Limb (tissue), 2 donors: ENCODE measurements at regions not wholly inside any gene's neighbourhood (a gene's known extent, or its start where the extent isn't known, plus 50 kb on each side); places are given as distances from the start of the nearest gene placed in this dataset.

Experiments used
- DNase-seq, 2 donors: peaks; one replicate each; pipeline ENCODE4 v3.0.0-alpha.2; 2016; ENCODE audit errors: extremely low spot score in 2 of 2

GRCh38 chr6:28732052-28732451 lies 191.7 kb downstream of the TRIM27 start:
- no peak for DNase-seq

GRCh38 chr6:28734443-28734959 lies 189.3 kb downstream of the TRIM27 start:
- no peak for DNase-seq

- no peak for DNase-seq
Measured at GRCh38 chr6:28736121-28736520, 187.7 kb downstream of the TRIM27 start.

DNA sequence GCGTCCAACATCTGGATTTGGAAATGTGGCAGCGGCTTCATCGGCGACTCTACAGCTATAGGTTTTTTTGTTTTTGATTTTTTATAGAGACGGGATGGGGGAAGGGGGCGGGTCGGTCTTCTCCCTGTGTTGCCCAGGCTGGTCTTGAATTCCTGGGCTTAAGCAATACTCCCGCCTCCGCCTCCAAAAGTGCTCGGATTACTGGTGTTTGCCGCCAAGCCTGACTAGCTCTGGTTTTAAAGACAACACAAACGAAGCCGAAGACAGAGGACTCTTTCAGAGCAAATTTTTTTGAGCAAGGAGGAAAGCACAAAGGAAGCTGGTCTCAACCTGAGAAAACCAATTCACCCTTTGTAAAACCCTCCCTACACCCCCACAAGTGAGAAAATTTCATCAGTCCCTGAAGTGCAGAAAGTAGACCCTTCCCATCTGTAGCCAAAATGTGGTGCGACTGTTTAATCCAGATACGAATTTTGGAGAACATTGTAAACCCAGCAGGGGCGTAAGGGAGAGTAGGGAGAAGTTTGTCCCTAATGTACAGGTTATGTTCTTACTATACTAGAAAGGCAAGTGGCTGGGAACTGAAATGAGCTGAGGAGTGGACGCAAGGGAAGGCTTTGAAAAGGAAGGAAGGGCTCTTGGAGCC lies 185.9 kb downstream of the TRIM27 start:
- no peak for DNase-seq

DNA sequence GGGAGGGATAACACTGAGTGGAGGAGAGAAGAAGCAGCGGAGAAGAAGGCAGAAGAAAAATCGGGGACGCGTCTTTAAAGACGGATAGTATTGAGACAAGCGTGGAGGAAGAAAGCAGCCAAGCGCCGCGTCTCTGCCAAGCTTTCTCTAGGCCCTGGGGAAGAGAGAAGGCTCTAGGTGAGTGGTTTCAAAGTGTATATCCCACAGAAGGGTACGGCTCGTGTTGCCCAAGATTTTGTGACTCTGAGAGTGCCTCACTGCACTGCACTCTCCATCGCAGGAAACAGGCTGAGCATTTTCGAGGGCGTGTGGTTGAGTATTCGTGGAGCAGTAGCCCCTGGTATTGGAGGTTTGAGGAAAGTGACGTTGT lies 185.4 kb downstream of the TRIM27 start:
- DNase-seq, result no peak

GRCh38 chr6:28741363-28741762 lies 182.4 kb downstream of the TRIM27 start:
- DNase-seq, result no peak

DNA sequence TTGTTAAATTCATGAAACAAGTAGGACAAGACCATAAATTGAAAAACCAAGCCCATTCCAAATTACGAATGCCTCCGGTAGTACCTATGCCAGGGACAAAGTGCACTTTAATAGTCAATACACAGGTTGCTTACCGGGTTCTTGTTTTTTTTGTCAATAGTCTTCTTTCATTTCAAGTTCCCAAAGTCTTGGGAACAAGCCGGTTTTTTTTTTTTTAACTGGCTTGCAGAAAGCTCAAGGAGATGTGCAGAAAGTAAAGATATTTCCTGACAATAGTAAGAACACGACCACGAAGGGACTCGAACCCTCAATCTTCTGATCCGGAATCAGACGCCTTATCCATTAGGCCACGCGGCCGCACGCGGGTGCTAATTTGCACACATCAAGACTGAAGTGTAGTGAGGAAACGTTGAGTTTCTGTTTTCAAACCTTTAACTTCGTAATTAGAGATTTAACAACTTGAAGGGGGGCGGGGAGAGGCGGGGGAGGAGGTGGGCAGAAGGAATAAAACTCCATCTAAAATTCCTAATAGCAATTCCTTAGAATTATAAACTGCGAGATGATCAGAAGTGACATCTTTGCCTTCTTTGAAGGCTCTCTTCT lies 181.0 kb downstream of the TRIM27 start:
- no peak for DNase-seq

- no peak for DNase-seq
Measured at GRCh38 chr6:28743271-28743789, 180.5 kb downstream of the TRIM27 start.

DNA sequence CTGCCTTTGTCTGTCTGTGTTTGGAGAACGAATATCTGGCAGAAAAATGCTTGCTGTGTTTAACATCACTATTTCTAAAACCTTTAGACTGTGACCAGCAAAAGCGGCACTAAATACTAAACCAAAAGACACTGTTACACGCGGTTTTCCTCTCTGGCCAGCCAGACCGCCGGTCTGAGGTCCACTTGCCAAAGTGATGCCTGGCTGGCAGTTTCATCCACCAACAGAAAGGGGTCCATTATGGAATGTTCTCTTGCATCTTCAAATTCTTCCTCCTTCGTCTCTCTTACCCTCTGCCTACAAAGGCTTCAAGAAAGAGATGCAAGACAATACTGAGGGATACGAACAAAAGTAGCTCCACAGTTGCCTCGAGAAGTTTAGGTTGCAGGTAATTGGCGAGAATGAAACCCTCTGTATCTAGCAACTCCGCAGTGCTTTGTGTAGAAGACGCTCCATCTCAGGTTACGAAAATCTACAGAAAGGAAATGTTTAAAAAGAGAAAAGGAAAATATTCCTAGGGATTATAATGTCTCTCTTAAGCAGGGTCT lies 176.6 kb downstream of the TRIM27 start:
- no peak for DNase-seq

DNA sequence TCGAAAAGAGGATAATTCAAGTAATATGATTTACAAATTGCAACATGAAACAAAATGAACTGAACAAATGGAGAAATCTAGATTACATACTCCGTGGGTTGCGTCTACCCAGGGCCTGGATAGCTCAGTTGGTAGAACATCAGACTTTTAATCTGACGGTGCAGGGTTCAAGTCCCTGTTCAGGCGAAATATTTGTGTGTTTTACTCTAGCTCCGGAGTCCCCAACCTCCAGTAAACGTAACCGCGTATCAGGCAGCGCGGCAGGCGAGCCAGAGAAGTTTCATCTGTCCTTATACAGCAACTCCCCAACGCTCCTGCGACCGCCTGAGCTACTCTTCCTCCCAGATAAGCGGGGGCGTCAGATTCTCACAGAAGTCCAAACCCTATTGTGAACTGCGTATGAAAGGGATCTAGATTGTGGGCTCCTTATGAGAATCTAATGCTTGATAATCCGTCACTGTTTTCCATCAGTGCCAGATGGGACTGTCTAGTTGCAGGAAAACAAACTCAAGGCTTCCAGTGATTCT lies 176.1 kb downstream of the TRIM27 start:
- DNase-seq, result no peak

GRCh38 chr6:28748192-28748591 lies 175.6 kb downstream of the TRIM27 start:
- no peak for DNase-seq

DNA sequence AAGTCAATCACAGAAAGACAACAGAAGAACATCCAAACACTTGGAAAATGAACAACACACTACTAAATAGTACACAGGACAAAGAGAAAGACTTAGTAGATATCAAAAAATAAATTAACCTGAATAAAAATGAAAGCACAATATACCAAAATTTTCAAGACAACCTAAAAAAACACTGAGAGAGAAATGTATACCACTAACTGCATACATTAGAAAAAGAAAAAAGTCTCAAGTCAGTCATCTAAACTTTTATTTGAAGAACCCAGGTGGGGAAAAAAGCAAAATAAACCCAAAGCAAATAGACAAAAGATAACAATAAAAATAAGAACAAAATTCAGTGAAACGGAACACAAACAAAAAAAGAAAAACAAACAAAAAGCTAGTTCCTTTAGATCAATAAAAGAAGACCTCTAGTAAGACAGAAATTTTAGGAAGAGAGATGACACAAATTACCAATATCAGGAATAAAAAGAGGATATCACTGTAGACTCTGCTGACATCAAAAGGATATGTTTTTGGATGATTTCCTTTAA lies 172.8 kb downstream of the TRIM27 start:
- no peak for DNase-seq

DNA sequence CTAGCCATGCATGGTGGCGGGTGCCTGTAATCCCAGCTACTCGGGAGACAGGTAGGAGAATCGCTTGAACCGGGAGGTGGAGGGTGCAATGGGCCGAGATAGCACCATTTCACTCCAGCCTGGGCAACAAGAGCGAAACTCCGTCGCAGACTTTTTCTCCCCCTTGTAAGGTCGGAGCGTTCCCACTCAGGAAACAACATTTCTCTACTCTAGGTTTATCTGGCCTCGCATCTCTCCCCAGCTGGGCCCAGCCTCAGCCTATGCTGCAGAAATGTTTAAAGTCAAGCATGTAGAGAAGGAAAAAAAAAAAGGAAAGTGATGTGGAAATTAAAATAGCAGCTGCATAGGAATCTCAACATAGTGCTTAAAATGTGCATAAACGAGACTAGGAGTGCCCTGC lies 172.3 kb downstream of the TRIM27 start:
- DNase-seq, result no peak

GRCh38 chr6:28751963-28752350 lies 171.8 kb downstream of the TRIM27 start:
- DNase-seq, result no peak

DNA sequence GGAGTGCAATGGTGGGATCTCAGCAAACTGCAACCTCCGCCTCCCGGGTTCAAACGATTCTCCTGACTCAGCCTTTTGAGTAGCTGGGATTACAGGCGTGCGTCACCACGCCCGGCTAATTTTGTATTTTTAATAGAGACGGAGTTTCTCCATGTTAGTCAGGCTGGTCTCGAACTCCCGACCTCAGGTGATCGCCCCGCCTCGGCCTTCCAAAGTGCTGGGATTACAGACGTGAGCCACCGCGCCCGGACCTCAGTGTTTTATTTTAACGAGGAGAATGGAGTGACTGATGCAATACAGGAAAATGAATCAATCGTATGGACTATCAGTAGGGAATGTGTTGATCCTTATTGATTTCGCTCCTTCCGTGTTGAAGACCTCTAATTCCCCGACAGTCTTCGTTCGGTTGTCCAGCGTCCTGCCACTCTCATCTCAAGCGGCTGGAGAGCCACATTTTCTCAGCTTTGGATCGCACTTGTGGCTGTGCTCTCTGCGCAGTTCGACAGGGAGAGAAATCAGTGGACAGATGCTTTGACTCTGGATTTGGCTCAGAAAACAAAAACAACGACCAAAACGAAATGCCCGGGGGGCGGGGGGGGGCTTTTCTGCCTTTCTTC lies 166.2 kb downstream of the TRIM27 start:
- DNase-seq, result no peak

- DNase-seq, result no peak
Measured at GRCh38 chr6:28758046-28758817, 165.6 kb downstream of the TRIM27 start.

DNA sequence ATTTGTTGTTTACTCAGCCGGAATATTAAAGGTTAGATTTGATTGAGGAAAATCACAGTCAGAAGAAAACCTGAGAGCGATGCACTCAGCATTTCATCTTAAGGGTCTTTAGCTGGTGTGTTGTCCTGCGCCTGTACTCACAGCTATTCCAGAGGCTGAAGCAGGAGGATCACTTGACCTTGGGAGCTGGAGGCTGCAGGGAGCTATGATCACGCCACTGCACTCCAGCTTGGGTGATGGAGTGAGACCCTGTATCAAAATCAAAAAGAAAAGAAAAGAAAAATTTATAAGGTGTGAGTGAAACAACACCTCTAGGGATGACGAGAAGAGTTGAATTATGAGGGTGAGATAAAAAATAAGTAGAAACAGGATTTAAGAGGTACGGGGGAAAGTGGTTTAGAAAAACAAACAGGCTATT lies 165.0 kb downstream of the TRIM27 start:
- DNase-seq, result no peak

DNA sequence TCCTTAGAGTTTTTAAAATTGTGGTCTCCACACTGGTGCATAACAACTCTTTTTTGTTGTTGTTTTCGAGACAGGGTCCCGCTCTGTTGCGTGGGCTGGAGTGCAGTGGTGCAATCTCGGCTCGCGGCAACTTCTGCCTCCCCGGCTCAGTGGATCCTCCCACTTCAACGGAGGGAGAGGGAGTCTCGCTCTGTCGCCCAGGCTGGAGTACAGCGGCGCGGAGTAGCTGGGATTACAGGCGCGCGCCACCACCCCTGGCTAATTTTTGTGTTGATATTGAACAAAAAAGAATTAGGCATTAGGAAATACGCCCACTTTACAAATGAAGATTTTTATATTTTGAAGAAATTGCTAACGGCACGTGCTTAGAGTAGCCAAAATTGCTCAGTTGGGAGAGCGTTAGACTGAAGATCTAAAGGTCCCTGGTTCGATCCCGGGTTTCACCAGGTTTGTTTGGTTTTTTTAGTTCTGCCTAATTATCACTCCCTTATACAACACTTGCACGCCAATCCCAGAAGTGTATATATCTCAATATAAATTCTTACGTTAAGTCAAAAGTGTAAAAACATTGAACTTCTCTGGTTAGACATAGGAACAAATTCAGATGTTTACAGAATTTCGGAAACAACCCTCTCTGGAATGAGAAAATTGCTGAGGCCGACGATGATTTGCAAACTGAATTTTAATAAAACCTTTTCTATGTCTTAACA lies 159.6 kb downstream of the TRIM27 start:
- DNase-seq, result no peak

DNA sequence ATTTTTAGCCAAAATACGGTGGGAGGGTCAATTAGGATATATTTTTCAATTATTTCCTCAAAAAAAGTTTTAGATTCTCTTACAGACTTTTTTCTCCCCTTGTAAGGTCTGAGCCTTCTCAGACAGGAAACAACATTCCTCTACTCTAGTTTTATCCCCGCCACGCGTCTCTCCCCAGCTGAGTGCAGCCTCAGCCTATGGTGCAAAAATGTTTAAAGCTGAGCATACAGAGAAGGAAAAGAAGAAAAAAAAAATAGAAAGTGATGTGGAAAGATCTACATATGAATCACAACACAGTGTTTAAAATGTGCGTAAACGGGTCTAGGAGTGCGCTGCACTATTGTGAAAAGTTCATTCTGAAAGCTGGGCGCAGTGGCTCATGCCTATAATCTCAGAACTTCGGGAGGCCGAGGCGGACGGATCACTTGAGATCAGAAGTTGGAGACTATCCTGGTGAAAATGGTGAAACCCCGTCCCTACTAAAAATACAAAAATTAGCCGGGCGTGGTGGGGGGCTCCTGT lies 159.0 kb downstream of the TRIM27 start:
- no peak for DNase-seq

DNA sequence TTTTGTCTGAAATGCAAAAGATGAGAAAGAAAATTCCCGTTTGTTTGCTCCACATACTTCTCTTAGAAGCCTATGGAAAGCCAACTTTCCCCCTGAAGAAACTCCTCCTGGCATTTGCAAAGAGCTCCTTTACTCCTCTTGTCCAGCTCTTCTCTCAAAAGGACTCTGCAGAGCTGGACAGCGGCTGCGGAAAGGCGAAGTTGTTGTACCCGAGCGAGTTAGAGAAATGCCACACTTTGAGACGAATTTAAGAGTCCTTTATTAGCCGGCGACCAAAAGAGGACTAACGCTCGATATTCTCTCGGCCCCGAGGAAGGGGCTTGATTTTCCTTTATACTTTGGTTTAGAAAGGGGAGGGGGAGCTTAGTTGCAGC lies 157.8 kb downstream of the TRIM27 start:
- no peak for DNase-seq
